SU-DHL-6 (cell line): ENCODE measurements at regions not wholly inside any gene's neighbourhood (a gene's known extent, or its start where the extent isn't known, plus 50 kb on each side); places are given as distances from the start of the nearest gene placed in this dataset.

Source experiments
- EZH2phosphoT487 ChIP-seq: fragments of 200-600 bp; sonication (generic), shearing (Covaris generic); conservative IDR thresholded peaks from 2 replicates; pipeline ENCODE4 v1.6.1; 2018; ENCODE audit warnings: mild to moderate bottlenecking, antibody characterized with exemption, low read length, moderate library complexity, mixed read lengths
- TF ChIP-seq, protein P1 (sequence below): fragments of 200-600 bp; sonication (generic); IDR thresholded peaks from one replicate; pipeline ENCODE4 v1.5.1; 2017; ENCODE audit warnings: antibody characterized with exemption, mild to moderate bottlenecking, low read length, moderate library complexity; ENCODE audit not compliant: insufficient read depth, poor library complexity, severe bottlenecking

DNA sequence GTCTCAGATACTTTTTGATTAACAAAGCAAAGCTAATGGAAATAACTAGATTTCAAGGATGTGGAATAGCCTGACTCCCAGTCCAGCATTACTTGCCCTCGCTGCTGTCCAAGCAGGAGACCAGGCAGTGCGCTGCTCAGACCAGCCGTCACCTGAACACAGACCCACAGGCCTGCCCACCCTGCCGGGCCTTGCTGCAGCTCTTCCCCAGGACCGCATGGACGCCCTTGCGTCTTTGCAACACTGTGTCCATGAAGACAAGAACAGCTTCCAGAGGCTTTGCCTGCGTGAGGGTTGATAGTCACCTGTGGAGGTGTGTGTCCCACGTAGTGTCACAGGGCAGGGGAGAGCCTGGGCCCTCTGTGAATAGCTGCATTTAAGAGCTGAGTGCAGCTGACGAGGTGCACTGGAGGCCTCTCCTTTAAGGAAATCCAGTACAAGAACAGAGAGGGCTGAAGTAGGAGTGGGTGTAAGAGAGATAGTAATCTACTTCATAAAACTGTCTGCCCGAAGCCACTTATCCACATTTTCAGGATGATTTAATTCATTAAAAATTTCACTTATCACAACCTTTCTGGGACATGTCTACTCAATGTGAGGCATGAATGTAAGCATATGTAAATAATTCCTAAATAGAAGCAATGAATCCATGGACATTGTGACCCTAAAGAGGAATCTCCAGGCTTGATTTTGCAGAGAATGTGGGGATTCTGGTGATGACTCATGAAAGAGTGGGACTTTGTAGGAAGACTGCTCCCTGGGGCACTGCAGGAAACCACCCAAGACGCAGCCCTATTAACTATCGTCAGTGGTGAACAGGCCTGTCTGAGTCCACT, 176.2 kb upstream of the RAB4A start:
- TF ChIP-seq, protein P1, sequence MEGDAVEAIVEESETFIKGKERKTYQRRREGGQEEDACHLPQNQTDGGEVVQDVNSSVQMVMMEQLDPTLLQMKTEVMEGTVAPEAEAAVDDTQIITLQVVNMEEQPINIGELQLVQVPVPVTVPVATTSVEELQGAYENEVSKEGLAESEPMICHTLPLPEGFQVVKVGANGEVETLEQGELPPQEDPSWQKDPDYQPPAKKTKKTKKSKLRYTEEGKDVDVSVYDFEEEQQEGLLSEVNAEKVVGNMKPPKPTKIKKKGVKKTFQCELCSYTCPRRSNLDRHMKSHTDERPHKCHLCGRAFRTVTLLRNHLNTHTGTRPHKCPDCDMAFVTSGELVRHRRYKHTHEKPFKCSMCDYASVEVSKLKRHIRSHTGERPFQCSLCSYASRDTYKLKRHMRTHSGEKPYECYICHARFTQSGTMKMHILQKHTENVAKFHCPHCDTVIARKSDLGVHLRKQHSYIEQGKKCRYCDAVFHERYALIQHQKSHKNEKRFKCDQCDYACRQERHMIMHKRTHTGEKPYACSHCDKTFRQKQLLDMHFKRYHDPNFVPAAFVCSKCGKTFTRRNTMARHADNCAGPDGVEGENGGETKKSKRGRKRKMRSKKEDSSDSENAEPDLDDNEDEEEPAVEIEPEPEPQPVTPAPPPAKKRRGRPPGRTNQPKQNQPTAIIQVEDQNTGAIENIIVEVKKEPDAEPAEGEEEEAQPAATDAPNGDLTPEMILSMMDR = no peak
- no peak for TF ChIP-seq EZH2phosphoT487
